ENCODE measurements at regions not wholly inside any gene's neighbourhood (a gene's known extent, or its start where the extent isn't known, plus 50 kb on each side); places are given as distances from the start of the nearest gene placed in this dataset.

DNA sequence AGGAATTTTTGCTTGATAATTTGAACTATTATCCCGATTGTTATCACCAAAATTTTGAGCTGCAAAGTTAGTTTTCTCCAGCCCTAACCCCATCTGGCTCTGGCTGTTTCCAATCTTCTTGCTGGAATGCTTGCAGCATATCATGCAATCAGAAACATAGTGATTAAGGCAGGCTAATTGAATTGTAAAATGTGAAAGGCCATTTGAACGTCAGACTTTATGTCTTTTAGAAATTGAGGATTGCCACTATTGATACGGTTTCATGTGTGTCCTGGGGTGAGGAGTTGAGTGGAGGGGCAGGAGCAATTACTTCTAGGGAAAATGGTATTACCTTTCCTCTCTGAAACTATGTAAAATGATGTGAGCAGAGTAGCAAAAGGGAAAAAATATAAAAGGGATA lies 1674.5 kb upstream of the LRRTM1 start:
- Mint-ChIP-seq H3K36me3 (no peaks in the 10 kb centered on the region), H3K4me3 (no peak overlapping the region), H3K9me3 (no peaks in the 10 kb centered on the region), H3K4me1 (ENCODE audit: unreplicated experiment) (no peaks in the 10 kb centered on the region), H3K27ac (no peak overlapping the region), H3K27me3 (no peaks in the 10 kb centered on the region)
- DNase-seq (ENCODE audit: extremely low spot score, unreplicated experiment) = no peak
- TF ChIP-seq, protein P1, sequence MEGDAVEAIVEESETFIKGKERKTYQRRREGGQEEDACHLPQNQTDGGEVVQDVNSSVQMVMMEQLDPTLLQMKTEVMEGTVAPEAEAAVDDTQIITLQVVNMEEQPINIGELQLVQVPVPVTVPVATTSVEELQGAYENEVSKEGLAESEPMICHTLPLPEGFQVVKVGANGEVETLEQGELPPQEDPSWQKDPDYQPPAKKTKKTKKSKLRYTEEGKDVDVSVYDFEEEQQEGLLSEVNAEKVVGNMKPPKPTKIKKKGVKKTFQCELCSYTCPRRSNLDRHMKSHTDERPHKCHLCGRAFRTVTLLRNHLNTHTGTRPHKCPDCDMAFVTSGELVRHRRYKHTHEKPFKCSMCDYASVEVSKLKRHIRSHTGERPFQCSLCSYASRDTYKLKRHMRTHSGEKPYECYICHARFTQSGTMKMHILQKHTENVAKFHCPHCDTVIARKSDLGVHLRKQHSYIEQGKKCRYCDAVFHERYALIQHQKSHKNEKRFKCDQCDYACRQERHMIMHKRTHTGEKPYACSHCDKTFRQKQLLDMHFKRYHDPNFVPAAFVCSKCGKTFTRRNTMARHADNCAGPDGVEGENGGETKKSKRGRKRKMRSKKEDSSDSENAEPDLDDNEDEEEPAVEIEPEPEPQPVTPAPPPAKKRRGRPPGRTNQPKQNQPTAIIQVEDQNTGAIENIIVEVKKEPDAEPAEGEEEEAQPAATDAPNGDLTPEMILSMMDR (conservative IDR thresholded peaks at IDR 0.05) = no peak

DNA sequence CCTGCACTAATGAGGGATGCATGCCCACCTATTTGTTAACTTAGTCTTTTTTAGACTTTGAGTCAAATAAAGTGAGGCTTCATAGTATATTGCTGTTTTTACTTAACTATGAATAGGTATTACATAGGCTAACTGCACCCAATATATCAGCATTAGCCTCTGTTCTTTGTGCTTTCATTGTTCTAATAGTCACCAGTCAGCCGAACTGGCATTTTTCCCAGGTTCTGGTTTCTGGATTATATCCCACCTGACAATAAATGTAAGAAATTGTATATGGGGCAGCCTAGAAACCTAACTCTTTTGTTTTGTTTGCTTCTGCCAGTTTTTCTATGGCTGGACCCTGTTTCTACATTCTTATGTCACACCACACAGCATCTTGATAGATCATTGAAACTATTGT lies 1672.4 kb upstream of the LRRTM1 start:
- Mint-ChIP-seq H3K4me3 (no peak overlapping the region), H3K27me3 (no peaks in the 10 kb centered on the region), H3K4me1 (ENCODE audit: unreplicated experiment) (no peaks in the 10 kb centered on the region), H3K27ac (no peak overlapping the region), H3K36me3 (no peaks in the 10 kb centered on the region), H3K9me3 (no peaks in the 10 kb centered on the region)
- TF ChIP-seq, protein P1 (conservative IDR thresholded peaks at IDR 0.05) = no peak
- DNase-seq (ENCODE audit: extremely low spot score, unreplicated experiment) = no peak

DNA sequence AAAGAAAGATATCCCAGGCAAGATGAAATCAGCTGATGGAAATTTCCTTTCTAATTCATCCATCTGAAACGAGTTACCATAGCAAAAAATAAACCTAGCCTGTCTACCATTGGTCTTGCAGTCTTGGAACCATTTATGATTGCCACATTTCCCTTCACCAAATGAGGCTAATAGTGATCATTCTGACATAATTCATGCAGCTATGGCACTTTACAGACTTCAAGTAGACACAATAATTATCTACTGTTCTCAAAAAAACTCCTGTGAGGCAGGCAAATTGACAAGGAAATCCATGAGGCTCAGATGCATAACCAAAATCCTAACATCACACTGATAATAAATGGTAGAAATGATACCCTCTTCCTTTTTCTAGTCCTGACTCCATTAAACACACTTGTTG lies 1669.7 kb upstream of the LRRTM1 start:
- DNase-seq (ENCODE audit: extremely low spot score, unreplicated experiment) = no peak

DNA sequence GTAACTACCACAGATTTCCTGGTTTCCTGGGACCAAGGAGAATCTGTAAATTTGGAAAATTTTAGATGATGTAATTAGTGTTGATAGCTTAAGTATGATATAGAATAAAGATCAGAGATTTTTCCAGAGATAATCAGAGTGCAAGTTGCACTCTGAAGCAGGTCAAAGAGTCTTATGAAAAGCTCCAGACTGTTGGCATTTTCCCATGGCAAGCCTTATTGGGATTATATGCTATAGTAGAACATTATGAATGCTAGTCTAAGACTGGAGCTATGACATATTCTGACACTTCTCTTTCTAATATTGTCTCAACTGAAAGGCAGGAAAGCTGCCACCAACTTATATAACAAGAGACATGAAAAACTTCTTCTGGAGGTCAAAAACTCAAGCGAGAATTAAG lies 1638.3 kb upstream of the LRRTM1 start:
- Mint-ChIP-seq H3K27me3 (peaks cover 16% of the 10 kb centered on the region), H3K9me3 (no peaks in the 10 kb centered on the region), H3K4me3 (no peak overlapping the region), H3K4me1 (ENCODE audit: unreplicated experiment) (no peaks in the 10 kb centered on the region), H3K27ac (no peak overlapping the region), H3K36me3 (no peaks in the 10 kb centered on the region)
- no peak for DNase-seq (ENCODE audit: extremely low spot score, unreplicated experiment)
- TF ChIP-seq, protein P1 (conservative IDR thresholded peaks at IDR 0.05) = no peak

More for the DNA sequence above, 1669.7 kb upstream of the LRRTM1 start:
- Mint-ChIP-seq H3K27ac (no peak overlapping the region), H3K27me3 (no peaks in the 10 kb centered on the region), H3K36me3 (no peaks in the 10 kb centered on the region), H3K4me1 (ENCODE audit: unreplicated experiment) (no peaks in the 10 kb centered on the region), H3K9me3 (no peaks in the 10 kb centered on the region), H3K4me3 (no peak overlapping the region)
- TF ChIP-seq, protein P1 (conservative IDR thresholded peaks at IDR 0.05) = no peak

DNA sequence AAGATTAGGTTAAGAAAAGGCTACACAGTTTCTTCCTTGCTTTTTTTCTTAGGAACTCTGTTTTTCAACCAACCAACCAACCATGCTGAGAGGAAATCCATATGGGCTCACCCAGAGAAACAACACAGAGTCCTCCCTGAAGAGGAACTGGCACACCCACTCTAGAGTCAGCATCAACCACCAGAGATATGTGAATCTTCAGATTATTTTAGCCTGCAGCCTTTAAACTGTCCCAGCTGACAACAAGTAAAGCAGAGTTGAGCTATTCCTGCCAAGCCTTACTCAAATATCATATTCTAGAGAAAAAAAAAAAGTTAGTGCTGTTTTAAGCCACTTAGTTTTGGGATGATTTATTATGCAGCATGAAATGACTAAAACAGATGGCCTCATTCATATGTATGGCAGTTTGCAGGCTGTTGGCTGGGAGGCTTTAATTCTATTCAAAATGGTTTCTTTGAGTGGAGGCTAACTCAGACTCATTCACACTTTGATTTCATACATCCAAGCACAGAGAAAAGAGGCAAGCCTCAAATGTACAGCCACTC lies 1637.7 kb upstream of the LRRTM1 start:
- Mint-ChIP-seq H3K4me3 (no peak overlapping the region), H3K36me3 (no peaks in the 10 kb centered on the region), H3K4me1 (ENCODE audit: unreplicated experiment) (no peaks in the 10 kb centered on the region), H3K27ac (no peak overlapping the region), H3K9me3 (no peaks in the 10 kb centered on the region), H3K27me3 (peaks cover 16% of the 10 kb centered on the region)
- TF ChIP-seq, protein P1 (conservative IDR thresholded peaks at IDR 0.05) = no peak
- DNase-seq (ENCODE audit: extremely low spot score, unreplicated experiment) = no peak
